Ishikawa (cell line): ENCODE measurements at regions not wholly inside any gene's neighbourhood (a gene's known extent, or its start where the extent isn't known, plus 50 kb on each side); places are given as distances from the start of the nearest gene placed in this dataset.

Experiments used
- CEBPB ChIP-seq: IDR thresholded peaks from 2 replicates; pipeline ENCODE4 v1.6.1; 2012
- CREB1 ChIP-seq: IDR thresholded peaks from 2 replicates; pipeline ENCODE4 v1.6.1; 2012; ENCODE audit warnings: low read depth
- EGR1 ChIP-seq: IDR thresholded peaks from 2 replicates; pipeline ENCODE4 v1.6.1; 2012
- EP300 ChIP-seq: IDR thresholded peaks from 2 replicates; pipeline ENCODE4 v1.6.1; 2012; ENCODE audit warnings: borderline replicate concordance
- FOXM1 ChIP-seq: IDR thresholded peaks from 2 replicates; pipeline ENCODE4 v1.6.1; 2012; ENCODE audit warnings: low read depth, borderline replicate concordance
- MAX ChIP-seq: IDR thresholded peaks from 2 replicates; pipeline ENCODE4 v1.6.1; 2012
- RAD21 ChIP-seq: IDR thresholded peaks from 2 replicates; pipeline ENCODE4 v1.6.1; 2012; ENCODE audit warnings: low read depth
- REST ChIP-seq: IDR thresholded peaks from 2 replicates; pipeline ENCODE4 v1.6.1; 2012; ENCODE audit warnings: low read depth, mild to moderate bottlenecking
- TAF1 ChIP-seq: IDR thresholded peaks from 2 replicates; pipeline ENCODE4 v1.6.1; 2012; ENCODE audit warnings: low read depth, mild to moderate bottlenecking
- TCF12 ChIP-seq: IDR thresholded peaks from 2 replicates; pipeline ENCODE4 v1.6.1; 2012; ENCODE audit warnings: low read depth
- TEAD4 ChIP-seq: IDR thresholded peaks from 2 replicates; pipeline ENCODE4 v1.6.1; 2012
- USF1 ChIP-seq: IDR thresholded peaks from 2 replicates; pipeline ENCODE4 v1.6.1; 2012
- YY1 ChIP-seq: IDR thresholded peaks from 2 replicates; pipeline ENCODE4 v1.6.1; 2012; ENCODE audit warnings: low read depth
- ZBTB7A ChIP-seq: IDR thresholded peaks from 2 replicates; pipeline ENCODE4 v1.6.1; 2012; ENCODE audit warnings: low read depth

- TF ChIP-seq RAD21: no peak
- no peak for TF ChIP-seq EP300
- no peak for TF ChIP-seq TEAD4
- TF ChIP-seq REST: no peak
- TF ChIP-seq MAX: no peak
- TF ChIP-seq TCF12: no peak
- TF ChIP-seq YY1: no peak
- TF ChIP-seq CEBPB: no peak
- TF ChIP-seq USF1: no peak
- no peak for TF ChIP-seq CREB1
- no peak for TF ChIP-seq ZBTB7A
- TF ChIP-seq TAF1: no peak
- no peak for TF ChIP-seq FOXM1
- no peak for TF ChIP-seq EGR1
Measured at GRCh38 chrX:8242431-8243020, 71.5 kb upstream of the VCX2 start.
